ENCODE measurements at regions not wholly inside any gene's neighbourhood (a gene's known extent, or its start where the extent isn't known, plus 50 kb on each side); places are given as distances from the start of the nearest gene placed in this dataset.
A peak's percentile ranks its signal among the peaks of the same experiment; 100 is the strongest.
"Not testable (repeated sequence)": the region's sequence is repeated elsewhere in the genome, so short reads cannot be mapped to it uniquely, and the experiment has no call there.

DNA sequence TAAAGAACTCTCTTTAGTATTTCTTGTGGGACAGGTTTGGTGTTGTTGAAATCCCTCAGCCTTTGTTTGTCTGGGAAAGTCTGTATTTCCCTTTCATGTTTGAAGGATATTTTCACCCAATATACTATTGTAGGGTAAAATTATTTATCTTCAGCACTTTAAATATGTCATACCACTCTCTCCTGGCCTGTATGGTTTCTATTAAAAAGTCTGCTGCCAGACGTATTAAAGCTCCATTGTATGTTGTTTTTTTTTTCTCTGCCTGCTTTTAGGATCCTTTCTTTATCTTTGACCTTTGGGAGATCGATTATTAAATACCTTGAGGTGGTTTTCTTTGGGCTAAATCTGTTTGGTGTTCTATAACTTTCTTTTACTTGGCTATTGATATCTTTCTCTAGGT, 119.0 kb upstream of the TBC1D5 start (continued):
- TF ChIP-seq, protein P1, sequence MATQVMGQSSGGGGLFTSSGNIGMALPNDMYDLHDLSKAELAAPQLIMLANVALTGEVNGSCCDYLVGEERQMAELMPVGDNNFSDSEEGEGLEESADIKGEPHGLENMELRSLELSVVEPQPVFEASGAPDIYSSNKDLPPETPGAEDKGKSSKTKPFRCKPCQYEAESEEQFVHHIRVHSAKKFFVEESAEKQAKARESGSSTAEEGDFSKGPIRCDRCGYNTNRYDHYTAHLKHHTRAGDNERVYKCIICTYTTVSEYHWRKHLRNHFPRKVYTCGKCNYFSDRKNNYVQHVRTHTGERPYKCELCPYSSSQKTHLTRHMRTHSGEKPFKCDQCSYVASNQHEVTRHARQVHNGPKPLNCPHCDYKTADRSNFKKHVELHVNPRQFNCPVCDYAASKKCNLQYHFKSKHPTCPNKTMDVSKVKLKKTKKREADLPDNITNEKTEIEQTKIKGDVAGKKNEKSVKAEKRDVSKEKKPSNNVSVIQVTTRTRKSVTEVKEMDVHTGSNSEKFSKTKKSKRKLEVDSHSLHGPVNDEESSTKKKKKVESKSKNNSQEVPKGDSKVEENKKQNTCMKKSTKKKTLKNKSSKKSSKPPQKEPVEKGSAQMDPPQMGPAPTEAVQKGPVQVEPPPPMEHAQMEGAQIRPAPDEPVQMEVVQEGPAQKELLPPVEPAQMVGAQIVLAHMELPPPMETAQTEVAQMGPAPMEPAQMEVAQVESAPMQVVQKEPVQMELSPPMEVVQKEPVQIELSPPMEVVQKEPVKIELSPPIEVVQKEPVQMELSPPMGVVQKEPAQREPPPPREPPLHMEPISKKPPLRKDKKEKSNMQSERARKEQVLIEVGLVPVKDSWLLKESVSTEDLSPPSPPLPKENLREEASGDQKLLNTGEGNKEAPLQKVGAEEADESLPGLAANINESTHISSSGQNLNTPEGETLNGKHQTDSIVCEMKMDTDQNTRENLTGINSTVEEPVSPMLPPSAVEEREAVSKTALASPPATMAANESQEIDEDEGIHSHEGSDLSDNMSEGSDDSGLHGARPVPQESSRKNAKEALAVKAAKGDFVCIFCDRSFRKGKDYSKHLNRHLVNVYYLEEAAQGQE (IDR thresholded peaks at IDR 0.05; ENCODE audit: unreplicated experiment): no peak
- TF ChIP-seq STAT1 (IDR thresholded peaks at IDR 0.05; ENCODE audit: unreplicated experiment): no peak

- H3F3A ChIP-seq (replicated peaks; ENCODE audit: low read depth); H3K36me3 ChIP-seq (ENCODE audit: insufficient read depth); H3K4me1 Mint-ChIP-seq; H2AFZ ChIP-seq; H3K4me1 ChIP-seq (ENCODE audit: insufficient read depth); H3K9me2 ChIP-seq (ENCODE audit: insufficient read depth); H4K20me1 ChIP-seq (replicated peaks; ENCODE audit: insufficient read depth); H3K27me3 ChIP-seq (ENCODE audit: insufficient read depth); ATAC-seq; H3K27me3 Mint-ChIP-seq (ENCODE audit: insufficient read depth, low read depth, poor library complexity): not testable (repeated sequence)
- Histone ChIP-seq H3K27ac (ENCODE audit: low read depth) (peak overlapping the region; percentile 86; the same call in 1 of the 2 replicates), H3K79me2 (replicated peaks; ENCODE audit: insufficient read depth) (peaks cover 27% of the 10 kb centered on the region), H3K4me3 (peak overlapping the region; percentile 46), H3K4me2 (peak overlapping the region; percentile 72)
- peak overlapping the region; percentile 84; the same call in 1 of the 2 replicates for H3K27ac Mint-ChIP-seq
- peak; percentile 22 for DNase-seq (ENCODE audit: low spot score)
- peak overlapping the region; percentile 69 for H3K4me3 Mint-ChIP-seq
- peaks cover 27% of the 10 kb centered on the region; the same call in 2 of the 3 replicates for H3K9me3 Mint-ChIP-seq
- peaks cover 13% of the 10 kb centered on the region for H3K36me3 Mint-ChIP-seq (ENCODE audit: low read depth)
Measured at GRCh38 chr3:17860840-17861471, 118.5 kb upstream of the TBC1D5 start.

DNA sequence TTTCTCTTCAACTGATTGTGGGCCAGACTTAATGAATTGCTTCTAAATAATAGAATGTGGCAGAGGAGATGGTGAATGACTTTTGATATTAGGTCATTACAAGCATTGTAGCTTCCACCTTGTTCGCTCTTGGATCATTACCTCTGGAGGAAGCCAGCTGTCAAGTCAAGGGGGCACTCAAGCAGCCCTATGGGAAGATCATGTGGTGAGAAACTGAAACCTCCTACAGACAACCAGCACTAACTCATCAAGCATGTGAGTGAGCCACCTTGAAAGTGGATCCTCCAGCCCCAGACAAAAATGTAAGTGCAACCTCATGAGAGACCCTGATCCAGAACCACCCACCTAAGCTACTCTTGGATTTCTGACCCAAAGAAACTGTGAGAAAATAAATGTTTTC, 109.8 kb upstream of the TBC1D5 start:
- Mint-ChIP-seq H3K9me3 (peaks cover 12% of the 10 kb centered on the region), H3K36me3 (ENCODE audit: low read depth) (no peaks in the 10 kb centered on the region), H3K27ac (no peak overlapping the region), H3K4me3 (no peak overlapping the region), H3K4me1 (no peaks in the 10 kb centered on the region), H3K27me3 (ENCODE audit: insufficient read depth, low read depth, poor library complexity) (no peaks in the 10 kb centered on the region)
- Histone ChIP-seq H4K20me1 (replicated peaks; ENCODE audit: insufficient read depth) (no peaks in the 10 kb centered on the region), H3K4me2 (no peak overlapping the region), H3K4me3 (no peak overlapping the region), H3K36me3 (ENCODE audit: insufficient read depth) (no peaks in the 10 kb centered on the region), H2AFZ (no peak overlapping the region), H3K4me1 (ENCODE audit: insufficient read depth) (no peaks in the 10 kb centered on the region), H3K9me2 (ENCODE audit: insufficient read depth) (peaks cover 12% of the 10 kb centered on the region; the same call in 1 of the 2 replicates), H3K27ac (ENCODE audit: low read depth) (no peak overlapping the region), H3F3A (replicated peaks; ENCODE audit: low read depth) (no peaks in the 10 kb centered on the region), H3K79me2 (replicated peaks; ENCODE audit: insufficient read depth) (no peaks in the 10 kb centered on the region), H3K27me3 (ENCODE audit: insufficient read depth) (no peaks in the 10 kb centered on the region)
- DNase-seq (ENCODE audit: low spot score) (no peak), ATAC-seq (no peak)
- TF ChIP-seq ZNF331 (CRISPR knock-in tag; IDR thresholded peaks at IDR 0.05; ENCODE audit: low read depth) (no peak), POLR2AphosphoS5 (IDR thresholded peaks at IDR 0.05; ENCODE audit: low read depth) (no peak), CREB1 (CRISPR knock-in tag; IDR thresholded peaks at IDR 0.05; ENCODE audit: low read depth) (no peak), NANOG (IDR thresholded peaks at IDR 0.05; ENCODE audit: borderline replicate concordance) (no peak), ETS1 (IDR thresholded peaks at IDR 0.05) (no peak), EZH2phosphoT487 (IDR thresholded peaks at IDR 0.05; ENCODE audit: unreplicated experiment) (no peak), CTCF (conservative IDR thresholded peaks at IDR 0.05; ENCODE audit: low read depth in 2 of 2) (no peak)
- TF ChIP-seq, protein P1 (IDR thresholded peaks at IDR 0.05; ENCODE audit: unreplicated experiment): no peak
